Aorta (tissue), 5 donors: ENCODE measurements at regions not wholly inside any gene's neighbourhood (a gene's known extent, or its start where the extent isn't known, plus 50 kb on each side); places are given as distances from the start of the nearest gene placed in this dataset.

Experiments
- ATAC-seq: fragments of 200-7000 bp; cut with Tn5 transposase; one replicate; pipeline ENCODE4 v1.9.1; 2022; ENCODE audit warnings: moderate library complexity; ENCODE audit not compliant: low FRiP score
- DNase-seq, 2 donors: peaks; one replicate each; pipeline ENCODE4 v3.0.0-alpha.2; 2020
- H3K27ac ChIP-seq, 2 donors: one replicate each; pipeline ENCODE4 v1.5.1; 2013; ENCODE audit warnings: low read length in 2 of 2, mild to moderate bottlenecking in 2 of 2, moderate library complexity in 2 of 2, control low read depth in 1 of 2, inconsistent platforms in 1 of 2, low read depth in 1 of 2
- H3K27me3 ChIP-seq, 2 donors: one replicate each; pipeline ENCODE4 v1.6.1; 2013; ENCODE audit warnings: control low read depth in 1 of 2, low read length in 1 of 2, mild to moderate bottlenecking in 1 of 2, moderate library complexity in 1 of 2; ENCODE audit not compliant: insufficient read depth in 2 of 2, control insufficient read depth in 1 of 2
- H3K36me3 ChIP-seq, 2 donors: one replicate each; pipeline ENCODE4 v1.6.1; 2013; ENCODE audit warnings: control low read depth in 1 of 2, low read length in 1 of 2, mild to moderate bottlenecking in 1 of 2; ENCODE audit not compliant: insufficient read depth in 2 of 2, control insufficient read depth in 1 of 2
- H3K4me1 ChIP-seq, 2 donors: one replicate each; pipeline ENCODE4 v1.6.1; 2013; ENCODE audit warnings: low read length in 2 of 2, control low read depth in 1 of 2, mild to moderate bottlenecking in 1 of 2, moderate library complexity in 1 of 2; ENCODE audit not compliant: insufficient read depth in 2 of 2, control insufficient read depth in 1 of 2
- H3K4me3 ChIP-seq, 2 donors: one replicate each; pipeline ENCODE4 v1.5.1; 2013; ENCODE audit warnings: low read length in 2 of 2, control low read depth in 1 of 2, mild to moderate bottlenecking in 1 of 2
- H3K9me3 ChIP-seq: one replicate; pipeline ENCODE4 v1.6.1; 2013; ENCODE audit warnings: mild to moderate bottlenecking, low read length; ENCODE audit not compliant: control insufficient read depth
- WGBS, 2 donors: extraction: QIAGEN DNeasy Blood & Tissue Kit; methylation state at CpG; one replicate each; pipeline ENCODE4 v1.1.7; 2013; 5-methylcytosine and 5-hydroxymethylcytosine counted together
- intact Hi-C, 2 donors: fragments of 100-400 bp; cut with DNase I; formaldehyde crosslinking; loops; one replicate each; pipeline versions ENCODE4 v1.14.2 to v1.15.0; 2022
- donor health status: healthy with polysubstance abuse.
- donor health status: Bipolar disorder and iron deficiency.
- donor health status: DM: no; HTN: no; CAD: no.
- donor health status: DM: no; HTN: no; CAD: no.
- donor health status: DM: yes; HTN: yes; CAD: no.

DNA sequence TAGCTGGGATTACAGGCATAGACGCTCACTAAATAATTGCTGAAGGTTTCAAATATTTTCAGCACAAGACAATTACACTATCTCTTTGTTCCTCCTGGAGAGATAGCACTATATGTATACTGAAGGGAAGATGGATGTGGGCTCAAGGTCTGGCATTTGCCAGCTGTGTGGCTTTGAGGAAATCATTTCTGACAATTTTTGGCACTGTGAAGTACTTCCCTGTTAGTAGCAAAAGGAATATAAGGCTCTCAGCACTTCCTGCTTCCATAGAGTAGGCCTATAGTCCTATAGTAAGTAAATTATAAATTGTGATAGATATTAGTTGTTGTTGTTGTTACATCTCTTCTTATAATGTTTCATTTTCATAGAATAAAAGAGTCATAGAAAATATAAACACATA lies 271.1 kb downstream of the SAMD5 start:
- WGBS, 2 donors: 94 to 97% methylated on average over 1 of the region's 1 CpG
- Histone ChIP-seq H3K9me3 (no peaks in the 10 kb centered on the region), H3K27me3 (no peaks in the 10 kb centered on the region), H3K4me1 (no peaks in the 10 kb centered on the region), H3K27ac (no peak overlapping the region), H3K4me3 (no peak overlapping the region), H3K36me3 (no peaks in the 10 kb centered on the region)
- intact Hi-C loops: no loop called here
- no peak for DNase-seq
- no peak for ATAC-seq

GRCh38 chr6:147782302-147782701 lies 273.8 kb downstream of the SAMD5 start:
- intact Hi-C loops: no loop called here
- Histone ChIP-seq H3K27me3 (no peaks in the 10 kb centered on the region), H3K4me3 (no peak overlapping the region), H3K4me1 (no peaks in the 10 kb centered on the region), H3K36me3 (no peaks in the 10 kb centered on the region), H3K9me3 (no peaks in the 10 kb centered on the region), H3K27ac (no peak overlapping the region)
- 54 to 69% methylated on average over 3 of the region's 3 CpGs for WGBS, 2 donors
- DNase-seq (no peak), ATAC-seq (no peak)

DNA sequence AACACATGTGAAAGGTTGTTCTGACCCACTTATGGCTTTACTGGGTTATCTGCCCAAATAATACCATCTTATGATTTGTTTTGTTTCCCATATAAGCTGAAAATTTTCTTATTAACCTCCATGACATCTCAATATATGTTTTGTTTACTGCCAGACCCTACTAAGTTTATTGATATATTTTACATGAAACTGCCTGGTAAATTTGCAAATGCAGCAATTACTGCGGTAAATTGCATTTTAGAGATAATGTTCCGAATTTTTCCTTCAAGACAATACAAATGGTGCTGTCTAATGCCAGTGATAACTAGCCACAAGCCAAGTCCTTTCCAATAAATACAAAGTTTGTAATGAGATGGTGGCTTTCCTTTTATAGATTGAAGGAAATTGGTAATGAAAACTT lies 275.9 kb downstream of the SAMD5 start:
- Histone ChIP-seq H3K27ac (no peak overlapping the region), H3K4me3 (no peak overlapping the region), H3K36me3 (no peaks in the 10 kb centered on the region), H3K4me1 (no peaks in the 10 kb centered on the region), H3K27me3 (peaks cover 0 to 2% of the 10 kb centered on the region in 2 donors), H3K9me3 (no peaks in the 10 kb centered on the region)
- DNase-seq (no peak), ATAC-seq (no peak)
- 53 to 58% methylated on average over 2 of the region's 2 CpGs for WGBS, 2 donors
- intact Hi-C loops: no loop called here

DNA sequence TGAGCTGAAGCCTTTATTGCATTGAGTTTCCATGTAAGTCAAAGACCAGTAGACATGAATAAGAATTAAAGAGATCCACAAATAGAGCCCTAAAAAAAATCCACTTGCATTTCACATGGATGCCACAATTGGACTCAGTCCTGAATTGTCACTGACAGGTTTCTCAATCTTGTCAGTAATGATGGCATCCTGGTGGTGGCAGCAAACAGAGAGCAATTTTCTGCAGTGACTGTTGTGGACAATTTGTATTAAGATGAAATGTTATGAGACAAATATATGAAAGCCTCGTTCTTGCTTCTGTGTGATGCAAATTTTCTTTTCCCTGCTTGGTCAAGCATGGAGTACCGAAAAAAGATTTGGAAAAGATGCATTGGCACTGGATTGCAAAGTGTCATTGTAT lies 278.9 kb downstream of the SAMD5 start:
- no peak overlapping the region for H3K27ac ChIP-seq
- no peaks in the 10 kb centered on the region for H3K36me3 ChIP-seq
- ATAC-seq (no peak), DNase-seq (no peak)
- no peak overlapping the region for H3K4me3 ChIP-seq
- intact Hi-C loops: no loop called here
- H3K4me1 ChIP-seq: no peaks in the 10 kb centered on the region
- H3K27me3 ChIP-seq: peaks cover 0 to 2% of the 10 kb centered on the region in 2 donors
- H3K9me3 ChIP-seq: no peaks in the 10 kb centered on the region
- 86 to 94% methylated on average over 2 of the region's 2 CpGs for WGBS, 2 donors

GRCh38 chr6:147789430-147789947 lies 281.0 kb downstream of the SAMD5 start:
- no peak overlapping the region for H3K27ac ChIP-seq
- ATAC-seq (no peak), DNase-seq (no peak)
- intact Hi-C loops: no loop called here
- no peaks in the 10 kb centered on the region for H3K4me1 ChIP-seq
- no peak overlapping the region for H3K4me3 ChIP-seq
- 94 to 95% methylated on average over 4 of the region's 4 CpGs for WGBS, 2 donors
- H3K9me3 ChIP-seq: no peaks in the 10 kb centered on the region
- H3K36me3 ChIP-seq: no peaks in the 10 kb centered on the region
- H3K27me3 ChIP-seq: peaks cover 0 to 2% of the 10 kb centered on the region in 2 donors

DNA sequence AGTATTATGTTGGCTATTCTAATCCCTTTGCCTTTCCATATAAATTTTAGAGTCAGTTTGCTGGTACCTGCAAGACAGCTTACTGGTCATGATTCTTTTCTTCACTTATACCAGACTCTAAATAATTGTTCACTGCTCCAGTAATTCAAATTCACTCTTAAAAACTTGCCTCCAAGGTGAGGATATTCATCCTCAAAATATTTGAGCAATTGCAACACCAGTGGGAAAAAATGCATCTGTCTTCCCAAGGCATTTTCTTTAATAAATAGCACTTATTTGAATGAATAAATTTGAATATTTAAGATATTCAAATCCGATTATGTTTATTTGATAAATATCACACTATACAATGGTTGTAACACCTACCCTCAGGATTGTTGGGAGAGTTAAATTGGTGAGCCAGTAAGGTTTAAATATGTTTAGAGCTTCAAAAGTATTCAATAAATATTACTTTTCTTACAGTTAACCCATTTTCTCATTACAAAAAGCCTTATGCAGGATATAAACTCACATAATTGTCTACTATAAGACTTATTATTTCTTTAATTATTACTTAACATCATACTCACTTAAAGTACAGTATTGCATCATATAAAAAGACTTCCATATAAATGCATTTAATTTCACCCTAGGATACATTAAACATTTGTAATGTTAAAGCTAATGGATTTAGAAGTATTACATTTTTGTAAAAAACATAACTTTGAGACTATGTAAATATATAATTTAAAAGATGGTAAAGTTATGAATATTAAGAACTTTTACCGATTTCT lies 285.6 kb downstream of the SAMD5 start:
- DNase-seq (no peak), ATAC-seq (no peak)
- H3K36me3 ChIP-seq: no peaks in the 10 kb centered on the region
- peaks cover 0 to under 1% of the 10 kb centered on the region in 2 donors for H3K27me3 ChIP-seq
- no peak overlapping the region for H3K27ac ChIP-seq
- no peak overlapping the region for H3K4me3 ChIP-seq
- 92 to 96% methylated on average over 2 of the region's 2 CpGs for WGBS, 2 donors
- intact Hi-C loops: no loop called here
- H3K9me3 ChIP-seq: no peaks in the 10 kb centered on the region
- no peaks in the 10 kb centered on the region for H3K4me1 ChIP-seq

DNA sequence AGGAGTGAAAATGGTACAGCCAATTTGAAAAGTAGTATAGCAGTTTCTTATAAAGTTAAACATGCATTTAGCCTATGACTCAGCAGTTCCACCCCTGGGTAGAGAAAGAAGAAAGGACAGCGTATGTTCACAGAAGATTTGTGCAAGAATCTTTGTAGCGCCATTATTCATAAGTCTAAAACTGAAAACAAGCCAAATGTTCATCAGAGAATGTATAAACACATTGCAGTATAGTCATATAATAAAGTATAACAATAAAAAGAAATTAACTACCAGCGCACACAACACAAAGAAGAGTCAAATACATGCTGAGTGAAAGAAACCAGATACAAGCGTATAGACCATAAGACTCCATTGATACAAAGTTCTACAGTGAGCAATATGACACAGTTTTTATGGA lies 294.0 kb downstream of the SAMD5 start:
- intact Hi-C loops: no loop called here
- H3K27ac ChIP-seq: no peak overlapping the region
- H3K9me3 ChIP-seq: peaks cover 4% of the 10 kb centered on the region
- H3K4me1 ChIP-seq: no peaks in the 10 kb centered on the region
- ATAC-seq (no peak), DNase-seq (no peak)
- no peaks in the 10 kb centered on the region for H3K36me3 ChIP-seq
- whole genome bisulfite sequencing, 2 donors: 95 to 99% methylated on average over 4 of the region's 4 CpGs
- no peaks in the 10 kb centered on the region for H3K27me3 ChIP-seq
- no peak overlapping the region for H3K4me3 ChIP-seq

DNA sequence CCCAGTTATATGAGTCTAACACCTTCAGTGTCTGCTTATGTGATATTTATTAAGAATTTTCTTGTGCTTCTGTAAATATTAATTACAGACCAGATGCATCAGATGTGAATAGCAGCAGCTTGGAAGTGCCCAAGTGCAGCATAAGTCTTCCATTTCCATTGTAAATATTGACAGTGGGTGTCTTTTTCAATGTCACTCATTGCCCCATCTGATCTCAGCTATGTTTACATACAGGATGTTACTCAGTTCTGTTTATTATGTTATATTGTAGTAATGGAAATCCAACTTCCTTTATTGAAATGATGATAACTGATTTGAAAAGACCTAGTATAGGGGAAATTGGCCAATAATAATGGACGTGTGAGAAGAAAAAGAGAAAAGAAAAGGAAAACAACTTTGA lies 296.7 kb downstream of the SAMD5 start:
- no peaks in the 10 kb centered on the region for H3K36me3 ChIP-seq
- no peak overlapping the region for H3K4me3 ChIP-seq
- WGBS, 2 donors: 78 to 80% methylated on average over 1 of the region's 1 CpG
- no peak for DNase-seq
- intact Hi-C loops: no loop called here
- ATAC-seq: no peak
- peaks cover 4% of the 10 kb centered on the region for H3K9me3 ChIP-seq
- no peaks in the 10 kb centered on the region for H3K4me1 ChIP-seq
- H3K27me3 ChIP-seq: no peaks in the 10 kb centered on the region
- H3K27ac ChIP-seq: no peak overlapping the region

DNA sequence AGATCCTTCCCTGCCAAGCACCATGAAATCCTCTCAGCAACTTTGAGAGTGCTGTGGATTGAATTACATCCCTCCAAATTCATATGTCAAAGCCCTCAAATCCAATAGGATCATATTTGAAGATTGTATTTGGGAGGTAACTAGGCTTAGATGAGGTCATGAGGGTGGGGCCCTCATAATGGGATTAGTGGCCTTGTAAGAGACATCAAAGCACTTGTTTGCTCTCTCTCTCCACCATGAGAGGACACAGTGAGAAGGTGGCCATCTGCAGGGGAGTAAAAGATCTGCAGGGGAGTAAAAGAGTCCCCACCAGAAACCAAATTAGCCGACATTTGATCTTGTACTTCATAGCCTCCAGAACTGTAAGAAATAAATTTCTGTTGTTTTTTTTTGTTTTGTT lies 298.2 kb downstream of the SAMD5 start:
- H3K27me3 ChIP-seq: no peaks in the 10 kb centered on the region
- no peaks in the 10 kb centered on the region for H3K36me3 ChIP-seq
- DNase-seq (no peak), ATAC-seq (no peak)
- H3K4me3 ChIP-seq: no peak overlapping the region
- no peak overlapping the region for H3K27ac ChIP-seq
- intact Hi-C loops: no loop called here
- WGBS, 2 donors: 96 to 99% methylated on average over 1 of the region's 1 CpG
- H3K4me1 ChIP-seq: no peaks in the 10 kb centered on the region
- H3K9me3 ChIP-seq: peaks cover 4% of the 10 kb centered on the region
